GM12891 (cell line): ENCODE measurements at regions not wholly inside any gene's neighbourhood (a gene's known extent, or its start where the extent isn't known, plus 50 kb on each side); places are given as distances from the start of the nearest gene placed in this dataset.

Experiments
- POLR2A ChIP-seq: IDR thresholded peaks from 2 replicates; pipeline ENCODE4 v1.6.1; 2011; ENCODE audit warnings: low read depth, low read length, control low read depth
- POLR2AphosphoS5 ChIP-seq: IDR thresholded peaks from 2 replicates; pipeline ENCODE4 v1.6.1; 2011; ENCODE audit warnings: low read depth, low read length, control low read depth
- TAF1 ChIP-seq: IDR thresholded peaks from 2 replicates; pipeline ENCODE4 v1.6.1; 2011; ENCODE audit warnings: low read depth, low read length, control low read depth

GRCh38 chr1:10888791-10889649 lies 92.6 kb upstream of the CASZ1 start:
- no peak for TF ChIP-seq POLR2AphosphoS5
- no peak for TF ChIP-seq POLR2A
- TF ChIP-seq TAF1: no peak
